HepG2 (cell line): ENCODE measurements at regions not wholly inside any gene's neighbourhood (a gene's known extent, or its start where the extent isn't known, plus 50 kb on each side); places are given as distances from the start of the nearest gene placed in this dataset.

ENCODE experiments used
- BRD4 ChIP-seq: sonication (generic); formaldehyde crosslinking; IDR thresholded peaks from 2 replicates; pipeline ENCODE4 v1.4.0; 2020; ENCODE audit warnings: missing genetic modification reagents
- CHD4 ChIP-seq: fragments of 200-600 bp; sonication (generic); IDR thresholded peaks from 2 replicates; pipeline ENCODE4 v1.7.0; 2017; ENCODE audit warnings: mild to moderate bottlenecking, low read length, borderline replicate concordance
- CREB1 ChIP-seq, 2 experiments: fragments of 450-650 bp in 1 of 2; IDR thresholded peaks; 2 replicates each; pipeline ENCODE4 v1.6.1; 2016 to 2017; ENCODE audit warnings: control low read depth in 1 of 2, mild to moderate bottlenecking in 1 of 2, missing compliant biosample characterization in 1 of 2, missing genetic modification characterization in 1 of 2
- ELF3 ChIP-seq: IDR thresholded peaks from 2 replicates; pipeline ENCODE4 v1.6.1; 2016; ENCODE audit warnings: missing genetic modification reagents, missing compliant biosample characterization
- FLYWCH1 ChIP-seq: sonication (generic); formaldehyde crosslinking; IDR thresholded peaks from 2 replicates; pipeline ENCODE4 v1.8.1; 2023; ENCODE audit warnings: mild to moderate bottlenecking, missing genetic modification reagents
- GLI4 ChIP-seq: sonication (generic); formaldehyde crosslinking; IDR thresholded peaks from 2 replicates; pipeline ENCODE4 v1.5.1; 2020; ENCODE audit warnings: missing genetic modification reagents, mild to moderate bottlenecking, moderate library complexity, borderline replicate concordance
- JUNB ChIP-seq: sonication (generic); formaldehyde crosslinking; IDR thresholded peaks from 2 replicates; pipeline ENCODE4 v1.8.0; 2022; ENCODE audit warnings: missing genetic modification reagents, mild to moderate bottlenecking, borderline replicate concordance
- KAT2B ChIP-seq: fragments of 150-350 bp; IDR thresholded peaks from 2 replicates; pipeline ENCODE4 v1.6.1; 2014; ENCODE audit warnings: low read depth, low read length, borderline replicate concordance
- KLF11 ChIP-seq: IDR thresholded peaks from 2 replicates; pipeline ENCODE4 v1.6.1; 2016; ENCODE audit warnings: missing compliant biosample characterization
- MTF2 ChIP-seq: sonication (generic); formaldehyde crosslinking; IDR thresholded peaks from 2 replicates; pipeline ENCODE4 v1.5.0; 2020; ENCODE audit warnings: missing genetic modification reagents, borderline replicate concordance
- NR2F1 ChIP-seq, 2 experiments: fragments of 450-650 bp in 1 of 2; formaldehyde crosslinking in 1 of 2; IDR thresholded peaks; 2 replicates each; pipeline versions ENCODE4 v1.5.0 to v1.6.1; 2016 to 2020; ENCODE audit warnings: mild to moderate bottlenecking in 1 of 2, missing compliant biosample characterization in 1 of 2, missing genetic modification reagents in 1 of 2, moderate library complexity in 1 of 2
- RORA ChIP-seq: sonication (generic); formaldehyde crosslinking; IDR thresholded peaks from 2 replicates; pipeline ENCODE4 v1.5.0; 2020; ENCODE audit warnings: mild to moderate bottlenecking, missing genetic modification reagents, moderate library complexity
- SCMH1 ChIP-seq: sonication (generic); formaldehyde crosslinking; IDR thresholded peaks from 2 replicates; pipeline ENCODE4 v1.9.0; 2021; ENCODE audit warnings: missing genetic modification reagents, mild to moderate bottlenecking, borderline replicate concordance
- SETDB1 ChIP-seq: sonication (generic); formaldehyde crosslinking; IDR thresholded peaks from 2 replicates; pipeline ENCODE4 v1.5.1; 2020; ENCODE audit warnings: missing genetic modification reagents, mild to moderate bottlenecking, borderline replicate concordance
- SUZ12 ChIP-seq: fragments of 150-350 bp; IDR thresholded peaks from 2 replicates; pipeline ENCODE4 v1.6.1; 2014; ENCODE audit warnings: low read depth, low read length
- TBL1XR1 ChIP-seq: fragments of 150-350 bp; IDR thresholded peaks from 2 replicates; pipeline ENCODE4 v1.6.1; 2014; ENCODE audit warnings: borderline replicate concordance, low read length; ENCODE audit not compliant: partially characterized antibody
- ZBTB21 ChIP-seq: sonication (generic); formaldehyde crosslinking; IDR thresholded peaks from 2 replicates; pipeline ENCODE4 v1.4.0; 2020; ENCODE audit warnings: missing genetic modification reagents
- ZNF232 ChIP-seq: sonication (generic); formaldehyde crosslinking; IDR thresholded peaks from 2 replicates; pipeline ENCODE4 v1.4.0; 2020; ENCODE audit warnings: missing genetic modification reagents, borderline replicate concordance
- ZNF326 ChIP-seq: sonication (generic); formaldehyde crosslinking; IDR thresholded peaks from 2 replicates; pipeline ENCODE4 v1.4.0; 2020; ENCODE audit warnings: missing genetic modification reagents, borderline replicate concordance
- ZNF547 ChIP-seq: sonication (generic); formaldehyde crosslinking; IDR thresholded peaks from 2 replicates; pipeline ENCODE4 v1.5.1; 2020; ENCODE audit warnings: mild to moderate bottlenecking, missing genetic modification reagents
- ZNF607 ChIP-seq: sonication (generic); formaldehyde crosslinking; IDR thresholded peaks from 2 replicates; pipeline ENCODE4 v1.5.1; 2020; ENCODE audit warnings: missing genetic modification reagents, mild to moderate bottlenecking, borderline replicate concordance
- ZNF788 ChIP-seq: sonication (generic); formaldehyde crosslinking; IDR thresholded peaks from 2 replicates; pipeline ENCODE4 v1.5.0; 2020; ENCODE audit warnings: mild to moderate bottlenecking, missing genetic modification reagents, borderline replicate concordance
- ZSCAN22 ChIP-seq: sonication (generic); formaldehyde crosslinking; IDR thresholded peaks from 2 replicates; pipeline ENCODE4 v1.4.0; 2020; ENCODE audit warnings: mild to moderate bottlenecking, missing genetic modification reagents
- TF ChIP-seq, protein P1 (sequence below): sonication (generic); formaldehyde crosslinking; IDR thresholded peaks from 2 replicates; pipeline ENCODE4 v1.4.0; 2020; ENCODE audit warnings: missing genetic modification reagents
- TF ChIP-seq, protein P2 (sequence below): sonication (generic); formaldehyde crosslinking; conservative IDR thresholded peaks from 2 replicates; pipeline ENCODE4 v1.8.1; 2023; ENCODE audit warnings: missing genetic modification reagents
- TF ChIP-seq, protein P3 (sequence below): sonication (generic); formaldehyde crosslinking; IDR thresholded peaks from 2 replicates; pipeline ENCODE4 v1.4.0; 2020; ENCODE audit warnings: missing genetic modification reagents
- TF ChIP-seq, protein P4 (sequence below): sonication (generic); formaldehyde crosslinking; conservative IDR thresholded peaks from 2 replicates; pipeline ENCODE4 v1.4.0; 2020; ENCODE audit warnings: missing genetic modification reagents

DNA sequence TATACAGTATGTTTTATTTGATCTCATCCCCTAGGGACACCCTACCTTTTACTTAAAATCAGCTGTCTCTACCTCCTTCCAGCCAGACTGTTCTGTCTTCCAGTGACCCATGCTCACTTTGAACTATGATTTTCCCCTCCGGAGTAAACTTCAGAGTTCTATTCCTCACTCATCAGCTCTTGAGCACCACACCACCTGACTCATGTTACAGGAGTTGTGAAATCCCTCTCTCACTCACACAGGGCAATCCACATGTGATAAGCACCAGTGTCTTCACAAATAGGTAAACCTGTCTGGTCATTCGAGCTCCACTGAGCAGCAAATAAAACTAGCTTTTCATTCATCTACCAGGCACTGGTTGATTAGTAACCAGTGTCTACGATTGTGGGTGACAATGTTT, 177.3 kb upstream of the BMP4 start (continued):
- TF ChIP-seq CHD4: no peak
- TF ChIP-seq MTF2 (CRISPR knock-in tag): no peak
- TF ChIP-seq JUNB (CRISPR knock-in tag): peak; percentile 65; the same call in 1 of the 2 replicates
- peak; percentile 80 for TF ChIP-seq BRD4
- peak; percentile 65; the same call in 1 of the 2 replicates for TF ChIP-seq ZNF788 (CRISPR knock-in tag)
- TF ChIP-seq FLYWCH1: no peak
- no peak; the same call in 1 of the 2 replicates for TF ChIP-seq GLI4
- peak; percentile 81 for TF ChIP-seq ELF3 (CRISPR knock-in tag)
- TF ChIP-seq KAT2B: no peak
- no peak for TF ChIP-seq CREB1 (IDR thresholded peaks at IDR 0.05)
- TF ChIP-seq CREB1 (CRISPR knock-in tag; IDR thresholded peaks at IDR 0.05): peak; percentile 58
- no peak for TF ChIP-seq SUZ12
- TF ChIP-seq, protein P1, sequence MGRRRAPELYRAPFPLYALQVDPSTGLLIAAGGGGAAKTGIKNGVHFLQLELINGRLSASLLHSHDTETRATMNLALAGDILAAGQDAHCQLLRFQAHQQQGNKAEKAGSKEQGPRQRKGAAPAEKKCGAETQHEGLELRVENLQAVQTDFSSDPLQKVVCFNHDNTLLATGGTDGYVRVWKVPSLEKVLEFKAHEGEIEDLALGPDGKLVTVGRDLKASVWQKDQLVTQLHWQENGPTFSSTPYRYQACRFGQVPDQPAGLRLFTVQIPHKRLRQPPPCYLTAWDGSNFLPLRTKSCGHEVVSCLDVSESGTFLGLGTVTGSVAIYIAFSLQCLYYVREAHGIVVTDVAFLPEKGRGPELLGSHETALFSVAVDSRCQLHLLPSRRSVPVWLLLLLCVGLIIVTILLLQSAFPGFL (CRISPR knock-in tag): no peak
- TF ChIP-seq SETDB1 (CRISPR knock-in tag): no peak
- peak; percentile 37; the same call in 1 of the 2 replicates for TF ChIP-seq ZNF232 (CRISPR knock-in tag)
- TF ChIP-seq, protein P2, sequence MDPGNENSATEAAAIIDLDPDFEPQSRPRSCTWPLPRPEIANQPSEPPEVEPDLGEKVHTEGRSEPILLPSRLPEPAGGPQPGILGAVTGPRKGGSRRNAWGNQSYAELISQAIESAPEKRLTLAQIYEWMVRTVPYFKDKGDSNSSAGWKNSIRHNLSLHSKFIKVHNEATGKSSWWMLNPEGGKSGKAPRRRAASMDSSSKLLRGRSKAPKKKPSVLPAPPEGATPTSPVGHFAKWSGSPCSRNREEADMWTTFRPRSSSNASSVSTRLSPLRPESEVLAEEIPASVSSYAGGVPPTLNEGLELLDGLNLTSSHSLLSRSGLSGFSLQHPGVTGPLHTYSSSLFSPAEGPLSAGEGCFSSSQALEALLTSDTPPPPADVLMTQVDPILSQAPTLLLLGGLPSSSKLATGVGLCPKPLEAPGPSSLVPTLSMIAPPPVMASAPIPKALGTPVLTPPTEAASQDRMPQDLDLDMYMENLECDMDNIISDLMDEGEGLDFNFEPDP: no peak
- peak; percentile 74; the same call in 1 of the 2 replicates for TF ChIP-seq KLF11 (CRISPR knock-in tag)
- TF ChIP-seq SCMH1 (CRISPR knock-in tag): no peak
- TF ChIP-seq ZNF547 (CRISPR knock-in tag): peak; percentile 44; the same call in 1 of the 2 replicates
- TF ChIP-seq TBL1XR1: peak; percentile 61
- TF ChIP-seq, protein P3, sequence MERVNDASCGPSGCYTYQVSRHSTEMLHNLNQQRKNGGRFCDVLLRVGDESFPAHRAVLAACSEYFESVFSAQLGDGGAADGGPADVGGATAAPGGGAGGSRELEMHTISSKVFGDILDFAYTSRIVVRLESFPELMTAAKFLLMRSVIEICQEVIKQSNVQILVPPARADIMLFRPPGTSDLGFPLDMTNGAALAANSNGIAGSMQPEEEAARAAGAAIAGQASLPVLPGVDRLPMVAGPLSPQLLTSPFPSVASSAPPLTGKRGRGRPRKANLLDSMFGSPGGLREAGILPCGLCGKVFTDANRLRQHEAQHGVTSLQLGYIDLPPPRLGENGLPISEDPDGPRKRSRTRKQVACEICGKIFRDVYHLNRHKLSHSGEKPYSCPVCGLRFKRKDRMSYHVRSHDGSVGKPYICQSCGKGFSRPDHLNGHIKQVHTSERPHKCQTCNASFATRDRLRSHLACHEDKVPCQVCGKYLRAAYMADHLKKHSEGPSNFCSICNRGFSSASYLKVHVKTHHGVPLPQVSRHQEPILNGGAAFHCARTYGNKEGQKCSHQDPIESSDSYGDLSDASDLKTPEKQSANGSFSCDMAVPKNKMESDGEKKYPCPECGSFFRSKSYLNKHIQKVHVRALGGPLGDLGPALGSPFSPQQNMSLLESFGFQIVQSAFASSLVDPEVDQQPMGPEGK (CRISPR knock-in tag): peak; percentile 70
- TF ChIP-seq ZBTB21 (CRISPR knock-in tag): no peak
- TF ChIP-seq ZNF607: no peak
- no peak for TF ChIP-seq RORA (CRISPR knock-in tag)
- TF ChIP-seq NR2F1 (CRISPR knock-in tag; IDR thresholded peaks at IDR 0.05): peak in 1 of 2 experiments; percentile 39; a peak in 1 of 4 replicates
- no peak for TF ChIP-seq ZNF326 (CRISPR knock-in tag)
- no peak for TF ChIP-seq ZSCAN22 (CRISPR knock-in tag)
- TF ChIP-seq, protein P4, sequence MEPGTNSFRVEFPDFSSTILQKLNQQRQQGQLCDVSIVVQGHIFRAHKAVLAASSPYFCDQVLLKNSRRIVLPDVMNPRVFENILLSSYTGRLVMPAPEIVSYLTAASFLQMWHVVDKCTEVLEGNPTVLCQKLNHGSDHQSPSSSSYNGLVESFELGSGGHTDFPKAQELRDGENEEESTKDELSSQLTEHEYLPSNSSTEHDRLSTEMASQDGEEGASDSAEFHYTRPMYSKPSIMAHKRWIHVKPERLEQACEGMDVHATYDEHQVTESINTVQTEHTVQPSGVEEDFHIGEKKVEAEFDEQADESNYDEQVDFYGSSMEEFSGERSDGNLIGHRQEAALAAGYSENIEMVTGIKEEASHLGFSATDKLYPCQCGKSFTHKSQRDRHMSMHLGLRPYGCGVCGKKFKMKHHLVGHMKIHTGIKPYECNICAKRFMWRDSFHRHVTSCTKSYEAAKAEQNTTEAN: peak; percentile 90
